ENCODE measurements at regions not wholly inside any gene's neighbourhood (a gene's known extent, or its start where the extent isn't known, plus 50 kb on each side); places are given as distances from the start of the nearest gene placed in this dataset.

DNA sequence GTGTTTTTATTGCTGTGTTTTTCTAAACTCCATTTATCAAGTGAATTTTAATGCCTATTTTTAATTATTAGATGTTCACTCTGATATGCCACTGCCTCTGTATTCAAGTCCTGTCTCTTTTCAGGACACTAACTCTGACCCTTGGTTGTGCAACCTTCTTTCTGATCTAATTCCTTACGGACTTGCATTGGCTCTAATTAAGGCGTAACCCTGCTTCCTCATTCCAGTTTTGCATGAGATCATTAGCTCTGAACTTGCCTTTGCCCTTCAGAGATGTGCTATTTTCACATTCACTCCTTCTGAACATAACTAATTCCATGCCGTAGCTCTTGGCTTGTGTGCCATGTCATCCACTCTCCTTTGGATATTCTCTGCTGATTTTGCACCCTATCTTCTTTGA, 162.5 kb upstream of the TMEFF2 start:
- H2AFZ ChIP-seq (ENCODE audit: low read length): no peak overlapping the region
- H3K36me3 ChIP-seq (ENCODE audit: insufficient read depth, low read length): no peaks in the 10 kb centered on the region

DNA sequence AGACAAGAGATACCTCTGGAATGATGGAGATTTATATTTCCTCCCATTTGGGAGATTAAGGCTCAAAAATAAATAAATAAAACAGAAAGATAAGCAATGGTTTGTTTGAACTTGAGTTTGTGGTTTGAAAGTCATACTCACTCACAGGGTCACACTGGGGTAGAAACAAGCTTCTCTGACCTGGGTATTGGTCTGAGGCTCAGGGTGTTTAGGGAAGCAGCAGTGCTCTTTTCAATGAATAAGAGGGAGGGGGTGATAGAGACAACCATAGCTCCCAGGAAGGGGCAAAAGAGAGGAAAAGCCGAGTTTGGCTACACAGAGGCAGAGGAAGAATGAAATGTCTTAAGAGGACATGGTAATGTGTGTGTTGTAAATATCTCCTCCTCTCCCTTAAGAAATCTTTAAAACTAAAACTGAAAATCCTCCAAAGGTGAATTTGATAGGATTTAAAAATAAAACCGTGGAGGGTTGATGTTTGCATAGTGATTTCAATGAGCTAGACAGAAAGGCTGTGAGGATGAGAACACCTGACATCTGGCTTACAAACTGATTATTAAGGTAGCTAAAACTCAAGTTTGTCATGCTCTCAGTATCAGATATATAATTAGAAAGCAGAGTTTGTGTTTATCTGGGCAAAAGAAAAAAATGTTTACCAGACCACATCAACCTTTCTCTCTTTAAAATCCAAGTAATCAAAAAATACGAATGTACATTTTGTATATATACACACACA, 159.9 kb upstream of the TMEFF2 start:
- TF ChIP-seq, protein P1, sequence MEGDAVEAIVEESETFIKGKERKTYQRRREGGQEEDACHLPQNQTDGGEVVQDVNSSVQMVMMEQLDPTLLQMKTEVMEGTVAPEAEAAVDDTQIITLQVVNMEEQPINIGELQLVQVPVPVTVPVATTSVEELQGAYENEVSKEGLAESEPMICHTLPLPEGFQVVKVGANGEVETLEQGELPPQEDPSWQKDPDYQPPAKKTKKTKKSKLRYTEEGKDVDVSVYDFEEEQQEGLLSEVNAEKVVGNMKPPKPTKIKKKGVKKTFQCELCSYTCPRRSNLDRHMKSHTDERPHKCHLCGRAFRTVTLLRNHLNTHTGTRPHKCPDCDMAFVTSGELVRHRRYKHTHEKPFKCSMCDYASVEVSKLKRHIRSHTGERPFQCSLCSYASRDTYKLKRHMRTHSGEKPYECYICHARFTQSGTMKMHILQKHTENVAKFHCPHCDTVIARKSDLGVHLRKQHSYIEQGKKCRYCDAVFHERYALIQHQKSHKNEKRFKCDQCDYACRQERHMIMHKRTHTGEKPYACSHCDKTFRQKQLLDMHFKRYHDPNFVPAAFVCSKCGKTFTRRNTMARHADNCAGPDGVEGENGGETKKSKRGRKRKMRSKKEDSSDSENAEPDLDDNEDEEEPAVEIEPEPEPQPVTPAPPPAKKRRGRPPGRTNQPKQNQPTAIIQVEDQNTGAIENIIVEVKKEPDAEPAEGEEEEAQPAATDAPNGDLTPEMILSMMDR (IDR thresholded peaks at IDR 0.05; ENCODE audit: extremely low read depth, low read depth, low read length): no peak
- Histone ChIP-seq H3K4me2 (ENCODE audit: insufficient read depth, low read length) (no peak overlapping the region), H3K4me1 (ENCODE audit: insufficient read depth, low read length) (no peaks in the 10 kb centered on the region), H4K20me1 (ENCODE audit: insufficient read depth, low read length) (no peaks in the 10 kb centered on the region), H2AFZ (ENCODE audit: low read length) (no peak overlapping the region), H3K79me2 (ENCODE audit: insufficient read depth, low read length) (no peaks in the 10 kb centered on the region), H3K4me3 (ENCODE audit: insufficient read depth, low read length) (no peak overlapping the region), H3K27ac (ENCODE audit: low read depth, low read length) (no peak overlapping the region), H3K9me3 (ENCODE audit: low read depth, low read length) (no peaks in the 10 kb centered on the region), H3K36me3 (ENCODE audit: insufficient read depth, low read length) (no peaks in the 10 kb centered on the region), H3K27me3 (ENCODE audit: insufficient read depth, low read length) (no peaks in the 10 kb centered on the region)
- DNase-seq (ENCODE audit: insufficient read length, low spot score, missing footprints): no peak

More for the DNA sequence above, 162.5 kb upstream of the TMEFF2 start:
- Histone ChIP-seq H3K4me1 (ENCODE audit: insufficient read depth, low read length) (no peaks in the 10 kb centered on the region), H4K20me1 (ENCODE audit: insufficient read depth, low read length) (no peaks in the 10 kb centered on the region), H3K9me3 (ENCODE audit: low read depth, low read length) (no peaks in the 10 kb centered on the region), H3K27me3 (ENCODE audit: insufficient read depth, low read length) (no peaks in the 10 kb centered on the region), H3K79me2 (ENCODE audit: insufficient read depth, low read length) (no peaks in the 10 kb centered on the region), H3K27ac (ENCODE audit: low read depth, low read length) (no peak overlapping the region), H3K4me2 (ENCODE audit: insufficient read depth, low read length) (no peak overlapping the region), H3K4me3 (ENCODE audit: insufficient read depth, low read length) (no peak overlapping the region)
- no peak for DNase-seq (ENCODE audit: insufficient read length, low spot score, missing footprints)
- TF ChIP-seq, protein P1 (IDR thresholded peaks at IDR 0.05; ENCODE audit: extremely low read depth, low read depth, low read length): no peak

DNA sequence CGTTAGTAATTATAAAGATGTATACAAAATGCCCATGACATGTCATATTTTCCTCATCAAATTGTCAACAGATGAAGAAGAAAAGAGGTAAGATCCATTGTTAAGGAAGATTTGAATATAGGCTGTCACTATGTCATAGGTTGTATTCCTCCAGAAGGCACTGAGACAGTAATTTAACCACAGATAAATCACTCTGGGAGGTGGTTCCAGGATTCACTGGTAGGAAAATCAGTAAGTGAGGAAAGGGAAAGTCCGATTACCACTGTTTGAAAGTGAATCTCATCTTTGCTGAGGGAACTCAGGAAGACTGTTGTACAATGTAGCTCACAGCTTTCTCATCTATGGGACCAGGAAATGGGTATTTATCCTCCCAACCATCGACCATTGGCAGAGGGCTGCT, 152.8 kb upstream of the TMEFF2 start:
- Histone ChIP-seq H2AFZ (ENCODE audit: low read length) (no peak overlapping the region), H3K79me2 (ENCODE audit: insufficient read depth, low read length) (no peaks in the 10 kb centered on the region), H4K20me1 (ENCODE audit: insufficient read depth, low read length) (no peaks in the 10 kb centered on the region), H3K27me3 (ENCODE audit: insufficient read depth, low read length) (no peaks in the 10 kb centered on the region), H3K27ac (ENCODE audit: low read depth, low read length) (no peak overlapping the region), H3K4me2 (ENCODE audit: insufficient read depth, low read length) (no peak overlapping the region), H3K4me3 (ENCODE audit: insufficient read depth, low read length) (no peak overlapping the region), H3K9me3 (ENCODE audit: low read depth, low read length) (no peaks in the 10 kb centered on the region), H3K4me1 (ENCODE audit: insufficient read depth, low read length) (no peaks in the 10 kb centered on the region), H3K36me3 (ENCODE audit: insufficient read depth, low read length) (no peaks in the 10 kb centered on the region)
- TF ChIP-seq, protein P1 (IDR thresholded peaks at IDR 0.05; ENCODE audit: extremely low read depth, low read depth, low read length): no peak
- no peak for DNase-seq (ENCODE audit: insufficient read length, low spot score, missing footprints)

DNA sequence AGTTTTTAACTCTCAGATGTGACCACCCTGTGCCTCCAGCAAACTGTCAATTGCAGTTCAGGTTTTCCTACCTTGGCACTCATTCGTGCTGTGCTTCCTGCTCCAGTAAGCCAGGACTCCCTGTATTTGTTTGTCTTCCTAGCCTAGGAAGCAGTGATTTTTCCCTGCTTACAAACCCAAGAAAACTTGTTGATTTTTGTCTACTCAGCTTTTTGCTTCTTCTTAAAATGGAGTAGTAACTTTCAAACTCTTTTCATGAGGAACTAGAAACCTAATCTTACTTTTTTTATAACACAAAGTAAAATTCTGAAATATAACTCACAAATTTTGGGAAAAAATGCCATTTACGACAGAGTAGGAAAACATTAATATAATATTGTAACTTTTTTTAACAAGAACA, 150.6 kb upstream of the TMEFF2 start:
- no peaks in the 10 kb centered on the region for H4K20me1 ChIP-seq (ENCODE audit: insufficient read depth, low read length)
- no peak overlapping the region for H3K4me3 ChIP-seq (ENCODE audit: insufficient read depth, low read length)
- H3K36me3 ChIP-seq (ENCODE audit: insufficient read depth, low read length): no peaks in the 10 kb centered on the region
- H3K4me2 ChIP-seq (ENCODE audit: insufficient read depth, low read length): no peak overlapping the region
- H3K27me3 ChIP-seq (ENCODE audit: insufficient read depth, low read length): no peaks in the 10 kb centered on the region
- TF ChIP-seq, protein P1 (IDR thresholded peaks at IDR 0.05; ENCODE audit: extremely low read depth, low read depth, low read length): no peak
- no peak overlapping the region for H3K27ac ChIP-seq (ENCODE audit: low read depth, low read length)
- H2AFZ ChIP-seq (ENCODE audit: low read length): no peak overlapping the region
- no peaks in the 10 kb centered on the region for H3K4me1 ChIP-seq (ENCODE audit: insufficient read depth, low read length)
- H3K79me2 ChIP-seq (ENCODE audit: insufficient read depth, low read length): no peaks in the 10 kb centered on the region
- no peak for DNase-seq (ENCODE audit: insufficient read length, low spot score, missing footprints)
- H3K9me3 ChIP-seq (ENCODE audit: low read depth, low read length): no peaks in the 10 kb centered on the region

Measured in osteoblast (primary cell).